Activated CD8-positive, alpha-beta memory T cell treated with anti-CD3 and anti-CD28 coated beads for 1 hour (primary cell): ENCODE measurements at regions not wholly inside any gene's neighbourhood (a gene's known extent, or its start where the extent isn't known, plus 50 kb on each side); places are given as distances from the start of the nearest gene placed in this dataset.
"Not testable (repeated sequence)": the region's sequence is repeated elsewhere in the genome, so short reads cannot be mapped to it uniquely, and the experiment has no call there.

Experiments used
- DNase-seq, 2 donors: peaks; one replicate each; pipeline ENCODE4 v3.0.0-alpha.2; 2020; ENCODE audit warnings: low read depth in 1 of 2; ENCODE audit errors: extremely low read depth in 1 of 2

GRCh38 chr5:18749763-18750162 is 1115.5 kb downstream of the TAF11L14 start:
- DNase-seq: no peak

- no peak for DNase-seq
Measured at GRCh38 chr5:18752317-18752716, 1118.1 kb downstream of the TAF11L14 start.

- no peak for DNase-seq
Measured at GRCh38 chr5:18754201-18754600, 1119.9 kb downstream of the TAF11L14 start.

- no peak for DNase-seq
Measured at GRCh38 chr5:18761801-18762200, 1127.5 kb downstream of the TAF11L14 start.

- DNase-seq: no peak
Measured at GRCh38 chr5:18764161-18764560, 1129.9 kb downstream of the TAF11L14 start.

- no peak for DNase-seq
Measured at GRCh38 chr5:18765304-18765703, 1131.0 kb downstream of the TAF11L14 start.

- DNase-seq: no peak
Measured at GRCh38 chr5:18771097-18771610, 1136.9 kb downstream of the TAF11L14 start.

- no peak for DNase-seq
Measured at GRCh38 chr5:18772475-18772874, 1138.2 kb downstream of the TAF11L14 start.

GRCh38 chr5:18778225-18778624 is 1144.0 kb downstream of the TAF11L14 start:
- no peak for DNase-seq

GRCh38 chr5:18789218-18789998 is 1155.1 kb downstream of the TAF11L14 start:
- DNase-seq: no peak

- DNase-seq: no peak
Measured at GRCh38 chr5:18792145-18792544, 1157.9 kb downstream of the TAF11L14 start.

GRCh38 chr5:18797222-18797621 is 1163.0 kb downstream of the TAF11L14 start:
- no peak for DNase-seq

GRCh38 chr5:18798058-18798457 is 1163.8 kb downstream of the TAF11L14 start:
- DNase-seq: no peak

- DNase-seq: no peak
Measured at GRCh38 chr5:18799482-18800128, 1165.3 kb downstream of the TAF11L14 start.

- DNase-seq: no peak
Measured at GRCh38 chr5:18800293-18801025, 1166.2 kb downstream of the TAF11L14 start.

- not testable (repeated sequence) for DNase-seq
Measured at GRCh38 chr5:18801413-18801812, 1167.2 kb downstream of the TAF11L14 start.

GRCh38 chr5:18802336-18802735 is 1168.1 kb downstream of the TAF11L14 start:
- DNase-seq: no peak

GRCh38 chr5:18805376-18805775 is 1171.1 kb downstream of the TAF11L14 start:
- DNase-seq: no peak

GRCh38 chr5:18807256-18808149 is 1173.2 kb downstream of the TAF11L14 start:
- DNase-seq: no peak

- no peak for DNase-seq
Measured at GRCh38 chr5:18811661-18812060, 1176.3 kb downstream of the CDH18 start.
